K562 (cell line): ENCODE measurements at regions not wholly inside any gene's neighbourhood (a gene's known extent, or its start where the extent isn't known, plus 50 kb on each side); places are given as distances from the start of the nearest gene placed in this dataset.
A peak's percentile ranks its signal among the peaks of the same experiment; 100 is the strongest.

Experiments used
- ATAC-seq: fragments of 200-7000 bp; cut with Tn5 transposase; 3 replicates; pipeline ENCODE4 v1.9.1; 2020; ENCODE audit warnings: moderate library complexity
- BruUV-seq: library from RNA; stranded (reverse); fragments of 400-500 nt; replicated peaks from 2 replicates; lab custom pipeline; 2021; lab: Mats Ljungman, UMichigan
- CTCF ChIA-PET: fragments of 300-600 bp; formaldehyde crosslinking; extraction: SDS; loops from one replicate; lab custom pipeline; 2021; ENCODE audit warnings: low intra/inter-chr PET ratio; lab: Yijun Ruan, JAX
- POLR2A ChIA-PET: fragments of 300-600, 350-650 bp; sonication (Branson Sonifier 250); formaldehyde crosslinking; extraction: SDS; loops from one replicate; lab custom pipeline; 2021; ENCODE audit warnings: antibody characterized with exemption, inconsistent platforms; lab: Yijun Ruan, JAX
- DNase-seq, 4 experiments: peaks; one replicate each; pipeline versions ENCODE4 v3.0.0 to v3.0.0-alpha.2; 2011 to 2018; ENCODE audit warnings: low spot score in 3 of 4, mixed read lengths in 3 of 4; ENCODE audit errors: extremely low read depth in 1 of 4
- FAIRE-seq: peaks from 2 replicates; lab custom pipeline; 2011; peaks lifted over from hg19 to GRCh38; lab: Jason Lieb, UNC
- H2AFZ ChIP-seq: 2 replicates; pipeline ENCODE4 v1.6.0; 2011; ENCODE audit warnings: low read depth, low read length, control low read depth, inconsistent platforms
- H3K27ac ChIP-seq: fragments of 200-600 bp; 3 replicates; pipeline ENCODE4 v1.8.0; 2011; ENCODE audit warnings: low read depth, mild to moderate bottlenecking, control low read depth, inconsistent platforms, low read length, moderate library complexity, mixed read lengths; ENCODE audit errors: extremely low read depth
- H3K27me3 ChIP-seq, 2 experiments: fragments of 300-600 bp in 1 of 2; 2 replicates in 1 of 2; 3 replicates in 1 of 2; pipeline versions ENCODE4 v1.6.0 to v1.8.0; 2011; ENCODE audit warnings: inconsistent platforms in 2 of 2, low read length in 2 of 2, mild to moderate bottlenecking in 1 of 2, mixed read lengths in 1 of 2, moderate library complexity in 1 of 2; ENCODE audit not compliant: control insufficient read depth in 2 of 2, insufficient read depth in 2 of 2
- H3K36me3 ChIP-seq: fragments of 300-600 bp; 3 replicates; pipeline ENCODE4 v1.8.0; 2011; ENCODE audit warnings: mild to moderate bottlenecking, low read length, inconsistent platforms; ENCODE audit not compliant: control insufficient read depth, insufficient read depth
- H3K4me1 ChIP-seq, 2 experiments: fragments of 200-600 bp in 1 of 2; replicated peaks in 1 of 2; 2 replicates in 1 of 2; 3 replicates in 1 of 2; pipeline versions ENCODE4 v1.5.1 to v1.8.0; 2011; ENCODE audit warnings: inconsistent platforms in 2 of 2, low read length in 2 of 2, mild to moderate bottlenecking in 1 of 2, mixed read lengths in 1 of 2, moderate library complexity in 1 of 2; ENCODE audit not compliant: control insufficient read depth in 2 of 2, insufficient read depth in 2 of 2
- H3K4me2 ChIP-seq: 2 replicates; pipeline ENCODE4 v1.6.1; 2011; ENCODE audit warnings: low read length, control low read depth, inconsistent platforms, mixed read lengths; ENCODE audit not compliant: insufficient read depth
- H3K4me3 ChIP-seq: fragments of 200-600 bp; sonication (generic), shearing (Covaris generic); 2 replicates; pipeline ENCODE4 v1.5.1; 2016; ENCODE audit warnings: control low read depth, inconsistent platforms
- H3K79me2 ChIP-seq: fragments of 200-600 bp; 3 replicates; pipeline ENCODE4 v1.8.0; 2011; ENCODE audit warnings: low read length, inconsistent platforms; ENCODE audit not compliant: control insufficient read depth, insufficient read depth
- H3K9ac ChIP-seq, 2 experiments: 2 replicates each; pipeline versions ENCODE4 v1.6.0 to v1.6.1; 2011; ENCODE audit warnings: low read depth in 2 of 2, low read length in 2 of 2, control low read depth in 1 of 2, inconsistent platforms in 1 of 2, mild to moderate bottlenecking in 1 of 2, mixed read lengths in 1 of 2; ENCODE audit not compliant: insufficient read depth in 1 of 2
- H3K9me1 ChIP-seq: one replicate; pipeline ENCODE4 v1.6.0; 2011; ENCODE audit warnings: inconsistent platforms, mild to moderate bottlenecking, low read length, moderate library complexity; ENCODE audit not compliant: control insufficient read depth, insufficient read depth
- H3K9me3 ChIP-seq: replicated peaks from 2 replicates; pipeline ENCODE4 v1.5.1; 2011; ENCODE audit warnings: low read depth, low read length, inconsistent platforms; ENCODE audit not compliant: control insufficient read depth, insufficient read depth
- H4K20me1 ChIP-seq: replicated peaks from 2 replicates; pipeline ENCODE4 v1.6.1; 2011; ENCODE audit warnings: low read length, inconsistent platforms, mixed read lengths; ENCODE audit not compliant: control insufficient read depth, insufficient read depth
- CTBP1 ChIP-seq: fragments of 450-650 bp; IDR thresholded peaks from 2 replicates; pipeline ENCODE4 v1.6.1; 2016; ENCODE audit warnings: borderline replicate concordance
- KDM1A ChIP-seq, 2 experiments: fragments of 450-650 bp; IDR thresholded peaks; 2 replicates each; pipeline ENCODE4 v1.6.1; 2016; ENCODE audit warnings: mild to moderate bottlenecking in 2 of 2
- MLX ChIP-seq, 2 experiments: fragments of 450-650 bp in 1 of 2; sonication (generic) in 1 of 2; formaldehyde crosslinking; conservative IDR thresholded peaks; 2 replicates each; pipeline versions ENCODE4 v1.4.0 to v1.8.1; 2020 to 2022; ENCODE audit warnings: mild to moderate bottlenecking in 1 of 2, missing genetic modification reagents in 1 of 2
- NFIC ChIP-seq: fragments of 450-650 bp; IDR thresholded peaks from 2 replicates; pipeline ENCODE4 v1.6.1; 2017; ENCODE audit warnings: mild to moderate bottlenecking, inconsistent platforms
- SOX6 ChIP-seq: fragments of 450-650 bp; IDR thresholded peaks from 2 replicates; pipeline ENCODE4 v1.6.1; 2014; ENCODE audit warnings: mild to moderate bottlenecking
- WGBS: fragments of 100-300 bp; shearing (Covaris generic); methylation state at CpG from one replicate; pipeline ENCODE4 v1.1.6; 2016; ENCODE audit warnings: low coverage, mixed read lengths; ENCODE audit not compliant: insufficient coverage; ENCODE audit errors: missing lambda C conversion rate; 5-methylcytosine and 5-hydroxymethylcytosine counted together
- in situ Hi-C: fragments of 300-500 bp; cut with MboI; formaldehyde crosslinking; loops from 4 replicates; pipeline ENCODE4 v1.15.0; 2018; ENCODE audit warnings: inconsistent platforms, mixed read lengths
- intact Hi-C: fragments of 100-400 bp; cut with micrococcal nuclease; formaldehyde crosslinking; loops from 2 replicates; pipeline ENCODE4 v1.14.2; 2022
- TF ChIP-seq, protein P1 (sequence below): sonication (generic); formaldehyde crosslinking; IDR thresholded peaks from 2 replicates; pipeline ENCODE4 v1.8.1; 2023; ENCODE audit warnings: mild to moderate bottlenecking, missing genetic modification reagents

GRCh38 chr2:217058791-217059755 lies 199.2 kb upstream of the TNP1 start (continued):
- TF ChIP-seq, protein P1, sequence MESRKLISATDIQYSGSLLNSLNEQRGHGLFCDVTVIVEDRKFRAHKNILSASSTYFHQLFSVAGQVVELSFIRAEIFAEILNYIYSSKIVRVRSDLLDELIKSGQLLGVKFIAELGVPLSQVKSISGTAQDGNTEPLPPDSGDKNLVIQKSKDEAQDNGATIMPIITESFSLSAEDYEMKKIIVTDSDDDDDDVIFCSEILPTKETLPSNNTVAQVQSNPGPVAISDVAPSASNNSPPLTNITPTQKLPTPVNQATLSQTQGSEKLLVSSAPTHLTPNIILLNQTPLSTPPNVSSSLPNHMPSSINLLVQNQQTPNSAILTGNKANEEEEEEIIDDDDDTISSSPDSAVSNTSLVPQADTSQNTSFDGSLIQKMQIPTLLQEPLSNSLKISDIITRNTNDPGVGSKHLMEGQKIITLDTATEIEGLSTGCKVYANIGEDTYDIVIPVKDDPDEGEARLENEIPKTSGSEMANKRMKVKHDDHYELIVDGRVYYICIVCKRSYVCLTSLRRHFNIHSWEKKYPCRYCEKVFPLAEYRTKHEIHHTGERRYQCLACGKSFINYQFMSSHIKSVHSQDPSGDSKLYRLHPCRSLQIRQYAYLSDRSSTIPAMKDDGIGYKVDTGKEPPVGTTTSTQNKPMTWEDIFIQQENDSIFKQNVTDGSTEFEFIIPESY (CRISPR knock-in tag), result no peak
- peak; percentile 80 for TF ChIP-seq SOX6
- peak; percentile 68 to 76 for TF ChIP-seq KDM1A (IDR thresholded peaks at IDR 0.05)

DNA sequence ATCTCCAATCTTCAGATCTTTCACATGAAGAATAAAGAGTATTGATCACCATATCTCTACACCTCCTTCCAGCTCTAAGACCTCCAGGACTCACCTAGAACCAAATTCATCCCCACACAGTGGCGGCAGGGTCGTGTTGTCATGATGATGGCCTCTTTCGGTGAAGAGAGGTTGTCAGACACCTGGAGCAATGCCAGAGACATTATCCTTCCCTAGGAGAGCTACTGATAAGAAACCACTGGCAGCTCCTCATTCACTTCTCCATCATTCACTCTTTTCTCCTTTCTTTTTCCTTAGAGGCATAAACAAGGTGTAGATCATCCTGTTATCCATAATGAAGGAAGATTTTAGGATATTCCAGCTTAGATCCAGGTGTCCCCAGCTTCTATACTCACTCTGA lies 197.9 kb upstream of the TNP1 start:
- Histone ChIP-seq H3K4me3 (no peak overlapping the region), H3K4me2 (no peak overlapping the region), H4K20me1 (no peaks in the 10 kb centered on the region), H2AFZ (no peak overlapping the region), H3K9ac (no peak overlapping the region), H3K9me3 (no peaks in the 10 kb centered on the region), H3K9me1 (peaks cover 3% of the 10 kb centered on the region), H3K36me3 (no peaks in the 10 kb centered on the region), H3K79me2 (no peaks in the 10 kb centered on the region), H3K4me1 (peaks cover 0 to 23% of the 10 kb centered on the region in 2 experiments; a peak in 3 of 5 replicates), H3K27me3 (no peaks in the 10 kb centered on the region), H3K27ac (no peak overlapping the region)
- intact Hi-C loops, result no loop called here
- in situ Hi-C loops, result no loop called here
- 4% methylated on average over 3 of the region's 3 CpGs for WGBS
- POLR2A ChIA-PET, result interaction anchor here (1.5 kb wide), 1 partner anchor 11 kb away, joined by 4 read pairs; no protein-coding TSS in a partner anchor
- no peak for TF ChIP-seq MLX (CRISPR knock-in tag; conservative IDR thresholded peaks at IDR 0.05)
- TF ChIP-seq NFIC, result peak; percentile 69
- TF ChIP-seq CTBP1, result peak; percentile 65; the same call in 1 of the 2 replicates
- CTCF ChIA-PET, result no interaction called here
- DNase-seq (peak in 1 of 4 experiments; percentile 30), ATAC-seq (no peak), FAIRE-seq (no peak)
- no TSS peak for BruUV-seq
